HCT116 (cell line): ENCODE measurements at regions not wholly inside any gene's neighbourhood (a gene's known extent, or its start where the extent isn't known, plus 50 kb on each side); places are given as distances from the start of the nearest gene placed in this dataset.

ENCODE experiments used
- ATAC-seq: fragments of 200-7000 bp; cut with Tn5 transposase; 2 replicates; pipeline ENCODE4 v1.9.1; 2020; ENCODE audit warnings: mild to moderate bottlenecking, moderate library complexity
- BruUV-seq: library from RNA; stranded (reverse); fragments of 400-500 nt; replicated peaks from 2 replicates; lab custom pipeline; 2021; lab: Mats Ljungman, UMichigan
- CTCF ChIA-PET: fragments of 300-600 bp; sonication (Branson Sonifier 250); formaldehyde crosslinking; loops from one replicate; lab custom pipeline; 2021; ENCODE audit warnings: antibody characterized with exemption; lab: Charles Lee
- POLR2A ChIA-PET: fragments of 300-600, 350-600 bp; sonication (Branson Sonifier 250); formaldehyde crosslinking; loops from one replicate; lab custom pipeline; 2021; ENCODE audit warnings: antibody characterized with exemption; lab: Charles Lee
- RAD21 ChIA-PET, 2 experiments: fragments of 300-600 bp; sonication (Branson Sonifier 250); formaldehyde crosslinking; loops; one replicate each; lab custom pipeline; 2023; ENCODE audit warnings: low total read pairs in 2 of 2; ENCODE audit not compliant: uncharacterized antibody in 2 of 2, unreplicated experiment in 2 of 2, low non-redundant PET in 1 of 2; lab: Charles Lee
- DNase-seq: peaks from one replicate; pipeline ENCODE4 v3.0.0-alpha.2; 2010; ENCODE audit warnings: low read depth, low spot score
- H2AFZ ChIP-seq: fragments of 200-600 bp; shearing (Covaris generic), sonication (generic); 2 replicates; pipeline ENCODE4 v1.6.1; 2017; ENCODE audit warnings: low read depth, mixed run types, mixed read lengths, antibody characterized with exemption, low read length; ENCODE audit not compliant: poor library complexity, severe bottlenecking
- H3K27ac ChIP-seq: 2 replicates; pipeline ENCODE4 v1.5.1; 2012; ENCODE audit warnings: low read depth, low read length
- H3K27me3 ChIP-seq: fragments of 200-600 bp; sonication (generic); 2 replicates; pipeline ENCODE4 v1.6.1; 2016; ENCODE audit warnings: mixed run types, low read length, mixed read lengths; ENCODE audit not compliant: insufficient read depth
- H3K36me3 ChIP-seq, 2 experiments: fragments of 200-500 bp in 1 of 2; fragments of 200-600 bp in 1 of 2; sonication (Bioruptor generic) in 1 of 2; sonication (generic) in 1 of 2; 2 replicates each; pipeline versions ENCODE4 v1.5.1 to v1.6.1; 2014 to 2016; ENCODE audit warnings: low read length in 2 of 2, inconsistent platforms in 1 of 2, mixed read lengths in 1 of 2, mixed run types in 1 of 2; ENCODE audit not compliant: insufficient read depth in 2 of 2, control insufficient read depth in 1 of 2
- H3K4me1 ChIP-seq, 2 experiments: fragments of 200-600 bp in 1 of 2; sonication (generic) in 1 of 2; 2 replicates each; pipeline versions ENCODE4 v1.5.1 to v1.6.1; 2012 to 2017; ENCODE audit warnings: low read length in 2 of 2, inconsistent platforms in 1 of 2, mild to moderate bottlenecking in 1 of 2, mixed read lengths in 1 of 2, mixed run types in 1 of 2, moderate library complexity in 1 of 2; ENCODE audit not compliant: insufficient read depth in 2 of 2, control insufficient read depth in 1 of 2
- H3K4me2 ChIP-seq: fragments of 200-600 bp; sonication (generic); 2 replicates; pipeline ENCODE4 v1.6.1; 2017; ENCODE audit warnings: mixed run types, low read length, mixed read lengths
- H3K4me3 ChIP-seq, 2 experiments: fragments of 200-600 bp in 1 of 2; sonication (generic) in 1 of 2; replicated peaks in 1 of 2; 2 replicates each; pipeline ENCODE4 v1.5.1; 2011 to 2016; ENCODE audit warnings: low read length in 2 of 2, control low read depth in 1 of 2, low read depth in 1 of 2, mild to moderate bottlenecking in 1 of 2, mixed read lengths in 1 of 2, mixed run types in 1 of 2
- H3K79me2 ChIP-seq: fragments of 200-600 bp; sonication (generic); 2 replicates; pipeline ENCODE4 v1.6.1; 2017; ENCODE audit warnings: mild to moderate bottlenecking, mixed run types, low read length, moderate library complexity, mixed read lengths; ENCODE audit not compliant: insufficient read depth
- H3K9ac ChIP-seq: fragments of 200-600 bp; sonication (generic); 2 replicates; pipeline ENCODE4 v1.6.1; 2016; ENCODE audit warnings: low read length, mixed read lengths
- H3K9me2 ChIP-seq: fragments of 200-600 bp; sonication (generic), shearing (Covaris generic); 2 replicates; pipeline ENCODE4 v1.6.1; 2017; ENCODE audit warnings: mixed run types, mild to moderate bottlenecking, moderate library complexity; ENCODE audit not compliant: insufficient read depth
- H3K9me3 ChIP-seq, 2 experiments: fragments of 200-500 bp in 1 of 2; fragments of 200-600 bp in 1 of 2; sonication (Bioruptor generic) in 1 of 2; sonication (generic) in 1 of 2; 2 replicates each; pipeline ENCODE4 v1.6.1; 2014 to 2017; ENCODE audit warnings: low read length in 2 of 2, mixed read lengths in 2 of 2, inconsistent platforms in 1 of 2, low read depth in 1 of 2, mild to moderate bottlenecking in 1 of 2, mixed run types in 1 of 2, moderate library complexity in 1 of 2; ENCODE audit not compliant: control insufficient read depth in 1 of 2, insufficient read depth in 1 of 2
- H4K20me1 ChIP-seq: fragments of 200-600 bp; sonication (generic), shearing (Covaris generic); 2 replicates; pipeline ENCODE4 v1.6.1; 2017; ENCODE audit warnings: mixed run types, mild to moderate bottlenecking, moderate library complexity; ENCODE audit not compliant: insufficient read depth
- ATF3 ChIP-seq: IDR thresholded peaks from 2 replicates; pipeline ENCODE4 v1.6.1; 2012
- CTCF ChIP-seq, 3 experiments: fragments of 200-600 bp in 1 of 3; sonication (generic) in 1 of 3; IDR thresholded peaks in 2 of 3; conservative IDR thresholded peaks in 1 of 3; 2 replicates each; pipeline ENCODE4 v1.5.1; 2012 to 2017; ENCODE audit warnings: low read depth in 2 of 3, low read length in 2 of 3, antibody characterized with exemption in 1 of 3, borderline replicate concordance in 1 of 3, control low read depth in 1 of 3, mild to moderate bottlenecking in 1 of 3, mixed read lengths in 1 of 3, mixed run types in 1 of 3, moderate library complexity in 1 of 3; ENCODE audit not compliant: insufficient read depth in 1 of 3
- EZH2phosphoT487 ChIP-seq: fragments of 200-600 bp; IDR thresholded peaks from 2 replicates; pipeline ENCODE4 v1.6.1; 2018; ENCODE audit warnings: antibody characterized with exemption, borderline replicate concordance
- ZBTB33 ChIP-seq: IDR thresholded peaks from 2 replicates; pipeline ENCODE4 v1.6.1; 2011; ENCODE audit warnings: mild to moderate bottlenecking, low read length, moderate library complexity; ENCODE audit not compliant: insufficient replicate concordance; ENCODE audit errors: extremely low read depth
- intact Hi-C: fragments of 100-400 bp; cut with micrococcal nuclease; formaldehyde crosslinking; loops from 2 replicates; pipeline ENCODE4 v1.10.0; 2022

GRCh38 chr9:86549401-86549811, 195.2 kb upstream of the TUT7 start:
- ATAC-seq (no peak), DNase-seq (no peak)
- H3K4me3 ChIP-seq: no peak overlapping the region
- no peaks in the 10 kb centered on the region for H3K9me3 ChIP-seq
- H2AFZ ChIP-seq: no peak overlapping the region
- H3K36me3 ChIP-seq: no peaks in the 10 kb centered on the region
- no peaks in the 10 kb centered on the region for H3K79me2 ChIP-seq
- BruUV-seq: no TSS peak
- intact Hi-C loops: no loop called here
- H3K9me2 ChIP-seq: no peaks in the 10 kb centered on the region
- no peaks in the 10 kb centered on the region for H3K4me1 ChIP-seq
- ChIA-PET RAD21 (no interaction called here), CTCF (no interaction called here), POLR2A (no interaction called here)
- H3K9ac ChIP-seq: no peak overlapping the region
- no peaks in the 10 kb centered on the region for H4K20me1 ChIP-seq
- no peak overlapping the region for H3K4me2 ChIP-seq
- no peak overlapping the region for H3K27ac ChIP-seq
- no peak for TF ChIP-seq ATF3
- TF ChIP-seq CTCF (IDR thresholded peaks at IDR 0.05 in 2 of 3, conservative IDR thresholded peaks at IDR 0.05 in 1 of 3; ENCODE audit: borderline replicate concordance in 1 of 3, insufficient read depth in 1 of 3, low read depth in 2 of 3, low read length in 2 of 3): no peak
- no peak for TF ChIP-seq ZBTB33
- no peak for TF ChIP-seq EZH2phosphoT487
- H3K27me3 ChIP-seq: peaks cover 54% of the 10 kb centered on the region; the same call in 1 of the 2 replicates
